ENCODE measurements at regions not wholly inside any gene's neighbourhood (a gene's known extent, or its start where the extent isn't known, plus 50 kb on each side); places are given as distances from the start of the nearest gene placed in this dataset.

GRCh38 chr18:38420611-38421010, 855.0 kb upstream of the CELF4 start:
- Histone ChIP-seq H3K36me3 (ENCODE audit: control insufficient read depth, insufficient read depth, low read length) (no peaks in the 10 kb centered on the region), H3K27me3 (ENCODE audit: control insufficient read depth, insufficient read depth, low read length) (no peaks in the 10 kb centered on the region), H3K4me3 (ENCODE audit: low read depth, low read length) (no peak overlapping the region)
- TF ChIP-seq, protein P1, sequence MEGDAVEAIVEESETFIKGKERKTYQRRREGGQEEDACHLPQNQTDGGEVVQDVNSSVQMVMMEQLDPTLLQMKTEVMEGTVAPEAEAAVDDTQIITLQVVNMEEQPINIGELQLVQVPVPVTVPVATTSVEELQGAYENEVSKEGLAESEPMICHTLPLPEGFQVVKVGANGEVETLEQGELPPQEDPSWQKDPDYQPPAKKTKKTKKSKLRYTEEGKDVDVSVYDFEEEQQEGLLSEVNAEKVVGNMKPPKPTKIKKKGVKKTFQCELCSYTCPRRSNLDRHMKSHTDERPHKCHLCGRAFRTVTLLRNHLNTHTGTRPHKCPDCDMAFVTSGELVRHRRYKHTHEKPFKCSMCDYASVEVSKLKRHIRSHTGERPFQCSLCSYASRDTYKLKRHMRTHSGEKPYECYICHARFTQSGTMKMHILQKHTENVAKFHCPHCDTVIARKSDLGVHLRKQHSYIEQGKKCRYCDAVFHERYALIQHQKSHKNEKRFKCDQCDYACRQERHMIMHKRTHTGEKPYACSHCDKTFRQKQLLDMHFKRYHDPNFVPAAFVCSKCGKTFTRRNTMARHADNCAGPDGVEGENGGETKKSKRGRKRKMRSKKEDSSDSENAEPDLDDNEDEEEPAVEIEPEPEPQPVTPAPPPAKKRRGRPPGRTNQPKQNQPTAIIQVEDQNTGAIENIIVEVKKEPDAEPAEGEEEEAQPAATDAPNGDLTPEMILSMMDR (IDR thresholded peaks at IDR 0.05; ENCODE audit: insufficient read depth, low read length, poor library complexity, severe bottlenecking) = no peak
- no peak for DNase-seq (ENCODE audit: low read depth)

GRCh38 chr18:38415811-38416210, 850.2 kb upstream of the CELF4 start:
- Histone ChIP-seq H3K27me3 (ENCODE audit: control insufficient read depth, insufficient read depth, low read length) (no peaks in the 10 kb centered on the region), H3K4me3 (ENCODE audit: low read depth, low read length) (no peak overlapping the region), H3K36me3 (ENCODE audit: control insufficient read depth, insufficient read depth, low read length) (no peaks in the 10 kb centered on the region)
- TF ChIP-seq, protein P1 (IDR thresholded peaks at IDR 0.05; ENCODE audit: insufficient read depth, low read length, poor library complexity, severe bottlenecking) = no peak
- no peak for DNase-seq (ENCODE audit: low read depth)

GRCh38 chr18:38413193-38413592, 847.6 kb upstream of the CELF4 start:
- Histone ChIP-seq H3K36me3 (ENCODE audit: control insufficient read depth, insufficient read depth, low read length) (no peaks in the 10 kb centered on the region), H3K27me3 (ENCODE audit: control insufficient read depth, insufficient read depth, low read length) (no peaks in the 10 kb centered on the region), H3K4me3 (ENCODE audit: low read depth, low read length) (no peak overlapping the region)
- DNase-seq (ENCODE audit: low read depth) = no peak
- TF ChIP-seq, protein P1 (IDR thresholded peaks at IDR 0.05; ENCODE audit: insufficient read depth, low read length, poor library complexity, severe bottlenecking) = no peak

GRCh38 chr18:38406607-38407006, 841.0 kb upstream of the CELF4 start:
- no peaks in the 10 kb centered on the region for H3K27me3 ChIP-seq (ENCODE audit: control insufficient read depth, insufficient read depth, low read length)
- TF ChIP-seq, protein P1 (IDR thresholded peaks at IDR 0.05; ENCODE audit: insufficient read depth, low read length, poor library complexity, severe bottlenecking) = no peak
- no peaks in the 10 kb centered on the region for H3K36me3 ChIP-seq (ENCODE audit: control insufficient read depth, insufficient read depth, low read length)
- no peak overlapping the region for H3K4me3 ChIP-seq (ENCODE audit: low read depth, low read length)
- DNase-seq (ENCODE audit: low read depth) = no peak

DNA sequence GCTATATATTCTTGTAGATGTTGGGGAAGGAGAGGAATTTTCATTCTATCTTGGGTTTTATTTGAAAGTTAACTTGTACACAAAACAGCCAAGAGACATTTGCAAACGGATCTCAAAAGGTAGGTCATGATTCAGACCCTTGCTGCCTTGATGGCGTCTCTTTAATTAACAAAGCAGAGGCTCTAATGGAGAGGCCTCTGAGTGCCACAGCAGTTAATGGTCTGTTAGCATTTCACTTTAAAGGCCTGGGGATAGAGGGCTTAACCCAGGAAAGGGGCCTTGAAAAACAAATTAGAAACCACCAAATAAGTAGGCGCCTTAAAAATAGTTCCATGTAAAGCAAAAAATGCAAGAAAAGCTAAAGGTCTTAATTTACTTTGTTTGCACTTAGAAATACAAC, 836.9 kb upstream of the CELF4 start:
- DNase-seq (ENCODE audit: low read depth) = no peak

GRCh38 chr18:38397094-38397493, 831.5 kb upstream of the CELF4 start:
- TF ChIP-seq, protein P1 (IDR thresholded peaks at IDR 0.05; ENCODE audit: insufficient read depth, low read length, poor library complexity, severe bottlenecking) = no peak
- H3K36me3 ChIP-seq (ENCODE audit: control insufficient read depth, insufficient read depth, low read length) = no peaks in the 10 kb centered on the region
- no peak for DNase-seq (ENCODE audit: low read depth)
- H3K27me3 ChIP-seq (ENCODE audit: control insufficient read depth, insufficient read depth, low read length) = no peaks in the 10 kb centered on the region
- no peak overlapping the region for H3K4me3 ChIP-seq (ENCODE audit: low read depth, low read length)

More for the DNA sequence above, 836.9 kb upstream of the CELF4 start:
- no peaks in the 10 kb centered on the region for H3K36me3 ChIP-seq (ENCODE audit: control insufficient read depth, insufficient read depth, low read length)
- TF ChIP-seq, protein P1 (IDR thresholded peaks at IDR 0.05; ENCODE audit: insufficient read depth, low read length, poor library complexity, severe bottlenecking) = no peak
- H3K4me3 ChIP-seq (ENCODE audit: low read depth, low read length) = no peak overlapping the region
- no peaks in the 10 kb centered on the region for H3K27me3 ChIP-seq (ENCODE audit: control insufficient read depth, insufficient read depth, low read length)

All from kidney epithelial cell (primary cell).